WTC11 (cell line): ENCODE measurements at regions not wholly inside any gene's neighbourhood (a gene's known extent, or its start where the extent isn't known, plus 50 kb on each side); places are given as distances from the start of the nearest gene placed in this dataset.

Experiments used
- ZNF317 ChIP-seq: sonication (generic); formaldehyde crosslinking; IDR thresholded peaks from 2 replicates; pipeline ENCODE4 v1.8.1; 2023; ENCODE audit warnings: low read depth, mild to moderate bottlenecking, moderate library complexity, missing genetic modification reagents, borderline replicate concordance
- TF ChIP-seq, protein P1 (sequence below): sonication (generic); formaldehyde crosslinking; IDR thresholded peaks from 2 replicates; pipeline ENCODE4 v1.8.1; 2023; ENCODE audit warnings: mild to moderate bottlenecking, missing genetic modification reagents
- TF ChIP-seq, protein P2 (sequence below): fragments of 200-600 bp; IDR thresholded peaks from 2 replicates; pipeline ENCODE4 v1.8.0; 2022; ENCODE audit warnings: antibody characterized with exemption

DNA sequence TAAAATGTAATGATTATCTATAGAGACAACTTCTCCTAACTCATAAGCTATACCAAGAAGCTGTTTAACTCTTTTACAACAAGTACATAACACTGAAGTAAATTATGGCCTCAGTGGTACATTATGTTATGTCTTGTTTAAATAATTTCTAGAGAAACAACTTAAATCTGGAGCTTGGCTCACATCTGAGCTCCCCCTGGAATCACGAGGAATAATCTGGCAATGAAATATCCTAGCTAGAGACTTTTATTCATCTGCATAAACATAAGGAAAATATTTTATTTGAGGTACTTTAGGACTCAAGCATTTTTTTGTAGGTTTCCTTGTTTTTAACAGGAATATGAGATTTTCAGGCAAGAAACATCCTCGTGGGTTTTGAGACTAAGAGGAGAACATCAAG is 354.7 kb upstream of the SLC7A11 start:
- TF ChIP-seq, protein P1, sequence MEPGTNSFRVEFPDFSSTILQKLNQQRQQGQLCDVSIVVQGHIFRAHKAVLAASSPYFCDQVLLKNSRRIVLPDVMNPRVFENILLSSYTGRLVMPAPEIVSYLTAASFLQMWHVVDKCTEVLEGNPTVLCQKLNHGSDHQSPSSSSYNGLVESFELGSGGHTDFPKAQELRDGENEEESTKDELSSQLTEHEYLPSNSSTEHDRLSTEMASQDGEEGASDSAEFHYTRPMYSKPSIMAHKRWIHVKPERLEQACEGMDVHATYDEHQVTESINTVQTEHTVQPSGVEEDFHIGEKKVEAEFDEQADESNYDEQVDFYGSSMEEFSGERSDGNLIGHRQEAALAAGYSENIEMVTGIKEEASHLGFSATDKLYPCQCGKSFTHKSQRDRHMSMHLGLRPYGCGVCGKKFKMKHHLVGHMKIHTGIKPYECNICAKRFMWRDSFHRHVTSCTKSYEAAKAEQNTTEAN (CRISPR knock-in tag): no peak
- TF ChIP-seq, protein P2, sequence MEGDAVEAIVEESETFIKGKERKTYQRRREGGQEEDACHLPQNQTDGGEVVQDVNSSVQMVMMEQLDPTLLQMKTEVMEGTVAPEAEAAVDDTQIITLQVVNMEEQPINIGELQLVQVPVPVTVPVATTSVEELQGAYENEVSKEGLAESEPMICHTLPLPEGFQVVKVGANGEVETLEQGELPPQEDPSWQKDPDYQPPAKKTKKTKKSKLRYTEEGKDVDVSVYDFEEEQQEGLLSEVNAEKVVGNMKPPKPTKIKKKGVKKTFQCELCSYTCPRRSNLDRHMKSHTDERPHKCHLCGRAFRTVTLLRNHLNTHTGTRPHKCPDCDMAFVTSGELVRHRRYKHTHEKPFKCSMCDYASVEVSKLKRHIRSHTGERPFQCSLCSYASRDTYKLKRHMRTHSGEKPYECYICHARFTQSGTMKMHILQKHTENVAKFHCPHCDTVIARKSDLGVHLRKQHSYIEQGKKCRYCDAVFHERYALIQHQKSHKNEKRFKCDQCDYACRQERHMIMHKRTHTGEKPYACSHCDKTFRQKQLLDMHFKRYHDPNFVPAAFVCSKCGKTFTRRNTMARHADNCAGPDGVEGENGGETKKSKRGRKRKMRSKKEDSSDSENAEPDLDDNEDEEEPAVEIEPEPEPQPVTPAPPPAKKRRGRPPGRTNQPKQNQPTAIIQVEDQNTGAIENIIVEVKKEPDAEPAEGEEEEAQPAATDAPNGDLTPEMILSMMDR: no peak
- TF ChIP-seq ZNF317 (CRISPR knock-in tag): no peak
